ENCODE measurements at regions not wholly inside any gene's neighbourhood (a gene's known extent, or its start where the extent isn't known, plus 50 kb on each side); places are given as distances from the start of the nearest gene placed in this dataset.
"Not testable (repeated sequence)": the region's sequence is repeated elsewhere in the genome, so short reads cannot be mapped to it uniquely, and the experiment has no call there.

DNA sequence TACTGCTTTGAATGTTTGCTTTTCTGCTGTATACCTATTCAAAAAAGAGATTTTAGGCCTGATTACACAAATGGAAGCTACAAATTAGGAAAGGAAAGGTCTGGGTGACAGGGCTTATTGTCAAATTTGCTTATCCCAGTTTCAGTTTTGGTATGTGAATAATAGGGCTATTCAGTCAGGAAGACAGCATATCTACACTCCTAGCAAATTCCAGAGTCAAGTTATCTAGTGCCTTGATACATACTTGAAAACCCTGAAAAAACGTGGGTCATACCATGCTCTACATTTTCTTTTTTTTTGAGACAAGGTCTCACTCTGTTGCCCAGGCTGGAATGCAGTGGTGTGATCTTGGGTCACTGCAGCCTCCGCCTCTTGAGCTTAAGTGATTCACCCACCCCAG is 59.2 kb upstream of the CCDC180 start:
- not testable (repeated sequence) for H3K4me1 ChIP-seq (replicated peaks); DNase-seq (ENCODE audit: low read depth in 1 of 2, low spot score in 2 of 2); H3K27ac ChIP-seq; H3K27me3 ChIP-seq (replicated peaks); H3K36me3 ChIP-seq; H3K4me3 ChIP-seq; H3K9me3 ChIP-seq (replicated peaks)

DNA sequence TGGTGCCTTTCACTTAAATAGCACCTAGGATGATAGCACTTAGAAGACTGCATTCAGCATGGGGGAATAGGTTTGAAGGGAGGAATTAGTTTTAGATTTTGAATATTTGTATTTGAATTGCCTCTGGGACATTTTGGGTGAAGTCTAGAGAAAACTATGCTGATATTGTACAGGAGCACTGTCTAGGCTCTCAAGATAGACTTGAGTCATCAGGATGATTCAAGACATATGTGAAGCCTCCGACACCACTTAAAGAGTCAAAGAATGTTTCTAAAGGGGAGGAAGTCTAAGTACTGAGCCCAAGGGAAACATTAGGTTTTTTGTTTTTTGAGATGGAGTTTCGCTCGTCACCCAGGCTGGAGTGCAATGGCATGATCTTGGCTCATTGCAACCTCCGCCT is 63.9 kb upstream of the CCDC180 start:
- H3K4me1 ChIP-seq (replicated peaks), result no peaks in the 10 kb centered on the region
- H3K9me3 ChIP-seq (replicated peaks), result no peaks in the 10 kb centered on the region
- no peaks in the 10 kb centered on the region for H3K36me3 ChIP-seq
- no peak for DNase-seq (ENCODE audit: low read depth in 1 of 2, low spot score in 2 of 2)
- no peak overlapping the region for H3K27ac ChIP-seq
- no peak overlapping the region for H3K4me3 ChIP-seq
- no peaks in the 10 kb centered on the region for H3K27me3 ChIP-seq (replicated peaks)

DNA sequence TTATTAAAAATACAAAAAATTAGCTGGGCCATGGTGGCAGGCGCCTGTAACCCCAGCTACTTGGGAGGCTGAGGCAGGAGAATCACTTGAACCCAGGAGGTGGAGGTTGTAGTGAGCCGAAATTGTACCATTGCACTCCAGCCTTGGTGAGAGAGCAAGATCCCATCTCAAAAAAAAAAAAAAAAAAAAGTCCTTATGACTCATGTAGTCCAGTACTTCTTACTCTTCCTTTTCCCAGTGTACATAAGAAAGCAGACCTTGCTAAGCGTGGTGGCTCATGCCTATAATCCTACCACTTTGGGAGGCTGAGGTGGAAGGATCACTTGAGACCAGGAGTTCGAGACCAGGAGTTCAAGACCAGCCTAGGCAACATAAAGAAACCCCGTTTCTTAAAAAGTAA is 66.0 kb upstream of the CCDC180 start:
- H3K27ac ChIP-seq; H3K4me3 ChIP-seq; H3K4me1 ChIP-seq (replicated peaks); H3K9me3 ChIP-seq (replicated peaks); H3K36me3 ChIP-seq; H3K27me3 ChIP-seq (replicated peaks); DNase-seq (ENCODE audit: low read depth in 1 of 2, low spot score in 2 of 2): not testable (repeated sequence)

DNA sequence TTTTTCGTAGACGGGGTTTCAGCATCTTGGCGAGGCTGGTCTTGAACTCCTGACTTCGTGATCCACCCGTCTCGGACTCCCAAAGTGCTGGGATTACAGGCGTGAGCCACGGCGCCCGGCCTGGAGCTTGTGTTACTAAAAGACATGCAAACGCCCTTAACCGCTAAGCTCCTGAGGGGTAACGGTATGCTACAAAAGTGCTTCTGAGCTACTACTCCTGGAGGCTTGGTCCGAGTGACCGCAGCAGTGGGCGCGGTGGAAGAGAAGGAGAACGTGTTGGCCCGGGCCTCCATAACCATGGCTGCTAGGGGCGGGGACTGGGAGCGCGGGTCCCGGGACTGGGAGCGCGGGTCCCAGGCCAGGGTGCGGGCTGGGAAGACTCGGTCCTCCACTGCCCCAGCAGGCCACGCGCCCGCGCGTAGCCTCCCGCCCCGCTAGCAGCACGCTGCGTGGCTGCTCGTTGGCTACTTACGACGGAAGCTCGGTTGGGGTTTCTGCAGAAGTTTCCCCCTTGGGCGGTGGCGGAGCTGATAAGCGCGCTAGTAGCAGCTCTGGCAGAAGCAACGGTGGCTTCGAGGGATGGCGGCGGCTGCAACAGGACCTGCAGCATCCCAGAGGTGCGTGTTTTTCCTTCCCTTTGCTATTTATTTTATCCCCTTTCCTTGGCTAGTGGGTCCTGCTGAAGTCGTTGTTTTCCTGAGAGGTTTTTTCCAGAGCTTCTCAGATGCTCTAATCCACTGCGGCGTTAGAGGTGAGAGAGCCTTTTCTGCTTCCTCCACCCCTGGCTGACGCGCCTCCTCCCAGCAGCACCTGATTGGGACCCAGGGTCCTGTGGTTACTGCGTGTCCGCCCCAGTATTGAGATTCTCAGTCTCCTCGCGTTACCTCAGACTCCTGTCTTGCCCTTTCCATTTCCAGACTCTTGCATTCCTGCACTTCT is 69.2 kb upstream of the CCDC180 start:
- 0 out of 2 replicates have a peak, but pooled peaks cover 2% of the 10 kb centered on the region for H3K27me3 ChIP-seq (replicated peaks)
- no peaks in the 10 kb centered on the region for H3K36me3 ChIP-seq
- no peak overlapping the region for H3K4me3 ChIP-seq
- no peaks in the 10 kb centered on the region for H3K4me1 ChIP-seq (replicated peaks)
- H3K9me3 ChIP-seq (replicated peaks), result no peaks in the 10 kb centered on the region
- no peak for DNase-seq (ENCODE audit: low read depth in 1 of 2, low spot score in 2 of 2)
- H3K27ac ChIP-seq, result no peak overlapping the region

DNA sequence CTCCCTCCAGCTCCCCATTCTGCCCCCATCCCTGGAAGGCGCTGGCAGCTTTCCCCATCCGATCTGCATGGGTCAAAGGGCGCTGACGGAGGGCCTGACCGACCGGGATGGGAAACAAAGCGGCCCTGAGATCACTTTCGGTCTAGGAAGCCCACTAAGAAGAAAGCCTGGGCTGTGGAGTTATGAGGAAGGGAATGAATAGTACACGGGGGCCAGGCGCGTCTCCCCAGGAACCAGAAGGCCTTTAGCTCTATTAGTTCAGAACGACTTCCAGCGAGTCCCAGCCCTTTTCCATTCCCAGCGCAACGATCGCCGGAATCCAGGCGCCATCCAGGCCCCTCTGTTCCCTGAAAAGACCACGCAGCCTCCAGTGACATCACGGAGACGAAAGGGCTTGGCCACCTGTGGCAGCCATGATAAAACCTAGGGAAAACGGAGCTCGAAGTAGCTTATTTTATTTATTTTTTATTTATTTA is 70.1 kb upstream of the CCDC180 start:
- no peak overlapping the region for H3K27ac ChIP-seq
- no peaks in the 10 kb centered on the region for H3K9me3 ChIP-seq (replicated peaks)
- no peaks in the 10 kb centered on the region for H3K36me3 ChIP-seq
- H3K4me3 ChIP-seq, result no peak overlapping the region
- no peaks in the 10 kb centered on the region for H3K4me1 ChIP-seq (replicated peaks)
- 0 out of 2 replicates have a peak, but pooled peaks cover 2% of the 10 kb centered on the region for H3K27me3 ChIP-seq (replicated peaks)
- no peak for DNase-seq (ENCODE audit: low read depth in 1 of 2, low spot score in 2 of 2)

DNA sequence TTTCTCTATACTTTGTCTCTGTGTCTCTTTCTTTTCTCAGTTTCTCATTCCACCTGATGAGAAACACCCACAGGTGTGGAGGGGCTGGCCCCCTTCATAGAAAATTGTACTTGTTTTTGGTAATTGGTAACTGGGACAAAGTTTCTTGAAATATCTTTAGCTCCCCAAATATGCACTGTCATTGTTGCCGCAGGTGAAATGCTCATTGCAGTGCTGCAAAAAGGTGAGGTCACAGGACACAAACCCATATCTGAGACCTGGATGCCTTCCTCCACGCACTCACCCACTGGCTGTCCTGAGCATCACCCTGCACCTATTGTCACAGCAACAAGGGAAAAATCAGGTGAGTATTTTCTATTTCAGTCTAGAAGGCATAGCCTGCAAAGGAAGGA is 74.5 kb upstream of the CCDC180 start:
- H3K27ac ChIP-seq; H3K27me3 ChIP-seq (replicated peaks); H3K4me1 ChIP-seq (replicated peaks); DNase-seq (ENCODE audit: low read depth in 1 of 2, low spot score in 2 of 2); H3K4me3 ChIP-seq; H3K9me3 ChIP-seq (replicated peaks); H3K36me3 ChIP-seq: not testable (repeated sequence)

DNA sequence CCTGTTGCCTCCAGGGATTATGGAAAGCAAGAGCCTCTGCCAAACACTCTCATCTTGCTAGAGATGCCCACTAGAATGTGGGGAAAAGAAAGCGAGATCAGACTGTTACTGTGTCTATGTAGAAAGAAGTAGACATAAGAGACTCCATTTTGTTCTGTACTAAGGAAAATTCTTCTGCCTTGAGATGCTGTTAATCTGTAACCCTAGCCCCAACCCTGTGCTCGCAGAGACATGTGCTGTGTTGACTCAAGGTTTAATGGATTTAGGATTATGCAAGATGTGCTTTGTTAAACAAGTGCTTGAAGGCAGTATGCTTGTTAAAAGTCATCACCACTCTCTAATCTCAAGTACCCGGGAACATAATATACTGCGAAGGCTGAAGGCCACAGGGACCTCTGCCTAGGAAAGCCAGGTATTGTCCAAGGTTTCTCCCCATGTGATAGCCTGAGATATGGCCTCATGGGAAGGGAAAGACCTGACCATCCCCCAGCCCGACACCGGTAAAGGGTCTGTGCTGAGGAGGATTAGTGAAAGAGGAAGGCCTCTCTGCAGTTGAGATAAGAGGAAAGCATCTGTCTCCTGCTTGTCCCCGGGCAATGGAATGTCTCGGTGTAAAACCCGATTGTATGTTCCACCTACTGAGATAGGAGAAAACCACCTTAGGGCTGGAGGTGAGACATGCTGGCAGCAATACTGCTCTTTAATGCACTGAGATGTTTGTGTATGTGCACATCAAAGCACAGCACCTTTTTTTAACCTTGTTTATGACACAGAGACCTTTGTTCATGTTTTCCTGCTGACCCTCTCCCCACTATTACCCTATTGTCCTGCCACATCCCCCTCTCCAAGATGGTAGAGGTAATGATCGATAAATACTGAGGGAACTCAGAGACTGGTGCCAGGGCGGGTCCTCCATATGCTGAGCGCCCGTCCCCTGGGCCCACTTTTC is 75.1 kb upstream of the CCDC180 start:
- H3K27ac ChIP-seq; DNase-seq (ENCODE audit: low read depth in 1 of 2, low spot score in 2 of 2); H3K36me3 ChIP-seq; H3K9me3 ChIP-seq (replicated peaks); H3K4me3 ChIP-seq; H3K27me3 ChIP-seq (replicated peaks); H3K4me1 ChIP-seq (replicated peaks): not testable (repeated sequence)

DNA sequence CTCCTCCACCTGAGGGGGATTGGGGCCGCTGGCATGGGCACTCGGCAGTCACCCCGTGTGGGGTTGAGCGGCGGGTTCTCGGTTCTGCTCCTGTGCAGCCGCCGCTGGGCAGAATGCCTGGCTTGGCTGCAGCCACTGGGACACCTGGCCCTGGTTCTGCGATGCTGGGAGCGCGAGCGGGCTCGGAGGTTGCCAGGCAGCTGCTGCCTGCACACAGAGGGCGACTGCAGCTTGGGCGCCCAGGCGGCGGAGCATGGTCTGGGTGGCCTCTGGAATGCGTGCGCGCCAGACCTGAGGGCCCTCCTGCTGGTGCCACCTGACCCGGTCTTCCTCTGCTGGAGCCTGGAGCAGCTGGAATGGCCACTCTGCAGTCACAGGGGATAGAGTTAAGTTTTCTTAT is 85.1 kb upstream of the CCDC180 start:
- H3K36me3 ChIP-seq; H3K9me3 ChIP-seq (replicated peaks); H3K4me3 ChIP-seq; DNase-seq (ENCODE audit: low read depth in 1 of 2, low spot score in 2 of 2); H3K27ac ChIP-seq; H3K4me1 ChIP-seq (replicated peaks): not testable (repeated sequence)
- H3K27me3 ChIP-seq (replicated peaks), result peaks cover 17% of the 10 kb centered on the region; the same call in 1 of the 2 replicates

DNA sequence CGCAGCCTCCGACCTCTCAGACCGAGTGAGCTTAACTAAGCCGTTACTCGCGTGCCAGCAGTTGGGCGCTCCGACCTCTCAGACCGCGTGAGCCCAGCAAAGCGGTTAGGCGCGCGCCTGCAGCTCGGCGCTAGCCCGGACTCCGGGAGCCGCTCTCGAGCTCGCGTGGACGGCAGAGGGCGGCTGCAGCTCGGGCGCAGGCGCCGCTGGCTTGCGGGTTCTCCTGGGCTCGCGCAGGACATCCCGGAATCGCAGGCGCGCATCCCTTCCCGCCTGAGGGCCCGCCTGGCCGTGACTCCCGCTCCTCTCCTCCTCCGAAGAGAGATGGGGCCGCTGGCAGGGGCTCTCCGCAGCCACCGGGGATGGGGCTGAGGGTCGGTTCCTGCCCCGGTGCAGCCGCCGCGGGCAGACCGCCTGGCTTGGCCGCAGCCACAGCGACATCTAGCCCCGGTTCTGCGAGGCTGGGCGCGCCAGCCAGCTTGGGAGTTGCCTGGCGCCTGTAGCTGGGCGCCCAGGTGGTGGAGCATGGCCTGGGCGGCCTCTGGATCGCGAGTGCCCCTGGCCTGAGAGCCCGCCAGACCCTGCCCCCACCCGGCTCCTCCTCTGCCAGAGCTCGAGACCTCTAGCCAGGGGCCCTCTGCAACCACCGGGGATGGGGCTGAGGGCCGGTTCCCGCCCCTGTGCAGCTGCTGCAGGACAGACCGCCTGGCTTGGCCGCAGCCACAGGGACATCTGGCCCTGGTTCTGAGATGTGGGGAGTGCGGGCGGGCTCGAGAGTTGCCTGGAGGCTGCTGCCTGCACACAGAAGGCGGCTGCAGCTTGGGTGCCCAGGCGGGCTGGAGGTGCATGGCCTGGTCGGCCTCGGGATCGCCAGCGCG is 85.7 kb upstream of the CCDC180 start:
- H3K9me3 ChIP-seq (replicated peaks); H3K4me1 ChIP-seq (replicated peaks); H3K4me3 ChIP-seq; H3K36me3 ChIP-seq; H3K27ac ChIP-seq: not testable (repeated sequence)
- peak in 1 of 2 experiments; percentile 11 for DNase-seq (ENCODE audit: low read depth in 1 of 2, low spot score in 2 of 2)
- peaks cover 17% of the 10 kb centered on the region; the same call in 1 of the 2 replicates for H3K27me3 ChIP-seq (replicated peaks)

DNA sequence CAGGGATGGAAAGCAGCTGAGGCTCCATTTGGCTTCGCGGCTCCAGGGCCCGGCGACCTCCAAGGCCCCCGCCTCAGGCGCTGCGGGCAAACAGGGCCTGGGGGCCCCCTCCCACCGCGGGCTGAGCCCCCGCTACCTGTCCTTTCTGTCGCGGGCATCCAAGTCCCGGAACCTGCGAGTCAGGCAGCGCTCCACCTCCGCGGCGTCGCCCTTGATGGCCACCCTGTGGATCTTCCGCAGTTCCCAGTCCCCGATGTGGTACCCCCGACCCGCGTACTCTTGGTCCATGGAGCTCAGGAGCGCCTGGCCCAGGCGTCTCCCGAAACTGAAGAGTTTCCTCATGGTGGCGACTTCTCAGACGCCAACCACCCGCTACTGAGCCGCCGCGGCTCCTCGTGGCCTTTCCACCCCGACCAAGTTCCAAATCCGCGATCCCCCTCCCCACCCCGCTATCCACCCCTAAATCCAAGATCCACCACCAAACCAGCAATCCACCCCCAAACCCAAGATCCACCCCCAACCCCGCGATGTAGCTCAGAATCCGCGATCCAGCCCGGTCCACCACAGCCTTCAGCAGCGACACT is 86.5 kb upstream of the CCDC180 start:
- Histone ChIP-seq H3K4me1 (replicated peaks) (no peaks in the 10 kb centered on the region), H3K36me3 (no peaks in the 10 kb centered on the region), H3K27ac (no peak overlapping the region), H3K9me3 (replicated peaks) (no peaks in the 10 kb centered on the region), H3K4me3 (no peak overlapping the region), H3K27me3 (replicated peaks) (peaks cover 17% of the 10 kb centered on the region; the same call in 1 of the 2 replicates)
- no peak for DNase-seq (ENCODE audit: low read depth in 1 of 2, low spot score in 2 of 2)

DNA sequence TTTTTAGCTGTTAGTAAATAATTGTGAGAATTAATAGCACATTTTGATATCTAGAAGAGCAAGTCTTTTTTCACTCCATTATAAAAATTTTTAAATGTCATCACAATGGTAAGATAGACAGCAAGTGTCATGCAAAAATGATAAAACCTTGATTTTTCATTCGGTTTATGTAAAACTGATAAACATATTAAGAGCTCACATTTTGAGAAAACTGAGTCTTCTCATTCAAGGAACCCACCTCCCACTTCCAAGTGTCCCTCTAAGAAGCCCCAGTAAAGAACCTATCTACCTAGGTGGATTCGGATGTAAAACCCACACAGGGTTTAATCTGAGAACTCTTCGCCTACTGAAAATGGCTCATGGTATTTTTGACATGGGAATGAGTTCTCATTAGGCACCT is 87.1 kb upstream of the CCDC180 start:
- H3K27ac ChIP-seq; H3K4me1 ChIP-seq (replicated peaks); DNase-seq (ENCODE audit: low read depth in 1 of 2, low spot score in 2 of 2); H3K4me3 ChIP-seq; H3K36me3 ChIP-seq; H3K9me3 ChIP-seq (replicated peaks): not testable (repeated sequence)
- peaks cover 17% of the 10 kb centered on the region; the same call in 1 of the 2 replicates for H3K27me3 ChIP-seq (replicated peaks)

DNA sequence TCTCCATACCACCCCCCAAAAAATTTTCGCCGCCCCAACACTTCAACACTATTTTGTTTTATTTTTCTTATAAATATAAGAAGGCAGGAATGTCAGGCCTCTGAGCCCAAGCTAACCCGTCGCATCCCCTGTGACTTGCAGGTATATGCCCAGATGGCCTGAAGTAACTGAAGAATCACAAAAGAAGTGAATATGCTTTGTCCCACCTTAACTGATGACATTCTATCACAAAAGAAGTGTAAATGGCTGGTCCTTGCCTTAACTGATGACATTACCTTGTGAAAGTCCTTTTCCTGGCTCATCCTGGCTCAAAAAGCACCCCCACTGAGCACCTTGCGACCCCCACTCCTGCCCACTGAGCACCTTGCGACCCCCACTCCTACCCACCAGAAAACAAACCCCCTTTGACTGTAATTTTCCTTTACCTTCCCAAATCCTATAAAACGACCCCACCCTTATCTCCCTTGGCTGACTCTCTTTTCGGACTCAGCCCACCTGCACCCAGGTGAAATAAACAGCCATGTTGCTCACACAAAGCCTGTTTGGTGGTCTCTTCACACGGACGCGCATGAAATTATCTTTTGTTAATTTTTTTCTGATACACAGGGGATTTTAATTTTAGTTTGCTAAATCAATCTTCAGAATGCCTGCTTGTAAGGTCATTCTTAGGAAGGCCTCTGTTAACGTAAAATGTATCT is 87.9 kb upstream of the CCDC180 start:
- not testable (repeated sequence) for H3K4me1 ChIP-seq (replicated peaks); H3K36me3 ChIP-seq; H3K9me3 ChIP-seq (replicated peaks); DNase-seq (ENCODE audit: low read depth in 1 of 2, low spot score in 2 of 2); H3K27ac ChIP-seq; H3K4me3 ChIP-seq
- peaks cover 17% of the 10 kb centered on the region; the same call in 1 of the 2 replicates for H3K27me3 ChIP-seq (replicated peaks)

Measured in SJSA1 (cell line).